Esophagus muscularis mucosa (tissue), 4 donors: ENCODE measurements at regions not wholly inside any gene's neighbourhood (a gene's known extent, or its start where the extent isn't known, plus 50 kb on each side); places are given as distances from the start of the nearest gene placed in this dataset.

Experiments
- DNase-seq: peaks from one replicate; pipeline ENCODE4 v3.0.0-alpha.2; 2017; ENCODE audit errors: extremely low spot score
- H3K27ac ChIP-seq, 4 donors: fragments of 200-600 bp; sonication (generic); replicated peaks in 1 of 4; 1 replicate in 3 of 4; 2 replicates in 1 of 4; pipeline ENCODE4 v1.5.1; 2016 to 2019; ENCODE audit warnings: mild to moderate bottlenecking in 1 of 4
- H3K27me3 ChIP-seq, 4 donors: fragments of 200-600 bp; sonication (generic); one replicate each; pipeline versions ENCODE4 v1.5.1 to v1.6.0; 2016 to 2019
- H3K36me3 ChIP-seq, 4 donors: fragments of 200-600 bp; sonication (generic); one replicate each; pipeline ENCODE4 v1.5.1; 2016 to 2019
- H3K4me1 ChIP-seq, 4 donors: fragments of 200-600 bp; sonication (generic); one replicate each; pipeline ENCODE4 v1.5.1; 2016 to 2019
- H3K4me3 ChIP-seq, 4 donors: fragments of 200-600 bp; sonication (generic); 1 replicate in 2 of 4; 2 replicates in 2 of 4; pipeline ENCODE4 v1.5.1; 2016 to 2019; ENCODE audit warnings: mild to moderate bottlenecking in 4 of 4, moderate library complexity in 1 of 4
- H3K9me3 ChIP-seq, 4 donors: fragments of 200-600 bp; sonication (generic); 1 replicate in 3 of 4; 2 replicates in 1 of 4; pipeline ENCODE4 v1.5.1; 2016 to 2019
- EP300 ChIP-seq: sonication (generic); formaldehyde crosslinking; IDR thresholded peaks from one replicate; pipeline ENCODE4 v1.6.1; 2017; ENCODE audit warnings: antibody characterized with exemption
- POLR2A ChIP-seq: fragments of 450-650 bp; IDR thresholded peaks from one replicate; pipeline ENCODE4 v1.6.1; 2017; ENCODE audit warnings: antibody characterized with exemption, moderate library complexity, mild to moderate bottlenecking, low read depth
- POLR2AphosphoS5 ChIP-seq, 2 donors: sonication (generic); formaldehyde crosslinking; IDR thresholded peaks; one replicate each; pipeline ENCODE4 v1.6.1; 2017; ENCODE audit warnings: antibody characterized with exemption in 2 of 2
- WGBS: methylation state at CpG from one replicate; pipeline ENCODE4 v1.1.5; 2018; 5-methylcytosine and 5-hydroxymethylcytosine counted together
- intact Hi-C: fragments of 100-400 bp; cut with DNase I; formaldehyde crosslinking; loops from one replicate; pipeline ENCODE4 v1.15.1; 2023
- TF ChIP-seq, protein P1 (sequence below), 3 experiments: fragments of 200-600 bp in 2 of 3; fragments of 450-650 bp in 1 of 3; sonication (generic) in 2 of 3; IDR thresholded peaks; one replicate each; pipeline ENCODE4 v1.5.1; 2017 to 2019; ENCODE audit warnings: antibody characterized with exemption in 3 of 3, mild to moderate bottlenecking in 2 of 3, moderate library complexity in 1 of 3

GRCh38 chr2:42864222-42864621, 71.8 kb upstream of the HAAO start:
- H3K27me3 ChIP-seq: no peaks in the 10 kb centered on the region
- H3K4me1 ChIP-seq: peaks cover 16 to 45% (median 33%) of the 10 kb centered on the region in 4 donors
- peaks cover 0 to 8% (median 3%) of the 10 kb centered on the region in 4 donors for H3K9me3 ChIP-seq
- 96% methylated on average over 6 of the region's 6 CpGs for WGBS
- no peak overlapping the region for H3K4me3 ChIP-seq
- peak overlapping the region in 1 of 4 donors; percentile 6 for H3K27ac ChIP-seq
- intact Hi-C loops: no loop called here
- no peak for TF ChIP-seq POLR2AphosphoS5 (IDR thresholded peaks at IDR 0.05)
- no peak for TF ChIP-seq EP300
- no peak for TF ChIP-seq POLR2A
- TF ChIP-seq, protein P1, sequence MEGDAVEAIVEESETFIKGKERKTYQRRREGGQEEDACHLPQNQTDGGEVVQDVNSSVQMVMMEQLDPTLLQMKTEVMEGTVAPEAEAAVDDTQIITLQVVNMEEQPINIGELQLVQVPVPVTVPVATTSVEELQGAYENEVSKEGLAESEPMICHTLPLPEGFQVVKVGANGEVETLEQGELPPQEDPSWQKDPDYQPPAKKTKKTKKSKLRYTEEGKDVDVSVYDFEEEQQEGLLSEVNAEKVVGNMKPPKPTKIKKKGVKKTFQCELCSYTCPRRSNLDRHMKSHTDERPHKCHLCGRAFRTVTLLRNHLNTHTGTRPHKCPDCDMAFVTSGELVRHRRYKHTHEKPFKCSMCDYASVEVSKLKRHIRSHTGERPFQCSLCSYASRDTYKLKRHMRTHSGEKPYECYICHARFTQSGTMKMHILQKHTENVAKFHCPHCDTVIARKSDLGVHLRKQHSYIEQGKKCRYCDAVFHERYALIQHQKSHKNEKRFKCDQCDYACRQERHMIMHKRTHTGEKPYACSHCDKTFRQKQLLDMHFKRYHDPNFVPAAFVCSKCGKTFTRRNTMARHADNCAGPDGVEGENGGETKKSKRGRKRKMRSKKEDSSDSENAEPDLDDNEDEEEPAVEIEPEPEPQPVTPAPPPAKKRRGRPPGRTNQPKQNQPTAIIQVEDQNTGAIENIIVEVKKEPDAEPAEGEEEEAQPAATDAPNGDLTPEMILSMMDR (IDR thresholded peaks at IDR 0.05): no peak
- no peak for DNase-seq
- H3K36me3 ChIP-seq: no peaks in the 10 kb centered on the region

DNA sequence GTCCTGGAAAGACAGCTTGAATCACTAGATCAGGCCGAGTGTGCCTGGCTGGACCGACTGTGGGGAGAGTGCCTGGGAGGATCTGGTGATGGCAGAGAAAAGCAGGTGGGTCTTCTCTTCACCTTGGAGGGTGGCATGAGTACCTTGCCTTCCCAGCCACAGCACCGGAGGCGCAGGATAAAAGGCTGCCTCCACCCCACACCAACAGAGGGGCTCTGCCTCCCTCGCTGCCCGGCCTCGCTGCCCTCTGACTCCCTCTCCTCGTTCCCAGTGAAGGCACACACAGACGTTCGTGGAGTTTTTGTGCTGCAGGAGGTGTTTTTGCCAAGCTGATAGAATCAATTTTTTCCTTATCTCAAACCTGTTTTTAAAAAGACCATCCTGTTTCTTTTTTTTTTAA, 71.4 kb upstream of the HAAO start:
- 87% methylated on average over 10 of the region's 10 CpGs for WGBS
- DNase-seq: no peak

DNA sequence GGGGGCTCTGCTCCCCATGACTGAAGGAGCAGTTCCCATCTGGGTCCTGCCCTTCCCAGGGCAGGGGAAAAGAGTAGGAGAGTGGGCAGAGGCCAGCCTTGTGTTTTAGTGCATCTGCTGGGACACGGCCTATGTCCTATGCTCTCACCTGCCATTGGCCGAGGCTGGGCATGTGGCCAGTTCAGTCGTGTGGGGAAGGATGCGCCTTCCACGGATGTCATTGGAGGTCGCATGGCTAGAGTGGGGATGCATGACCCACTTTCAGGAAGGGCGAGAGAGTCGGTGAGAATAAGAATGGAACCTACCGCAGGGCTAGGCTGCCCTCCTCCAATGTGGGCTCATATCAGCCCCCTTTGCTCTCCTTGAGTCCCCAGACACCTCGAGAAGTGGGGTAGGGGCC, 70.9 kb upstream of the HAAO start:
- H3K9me3 ChIP-seq: peaks cover 0 to 5% (median 0%) of the 10 kb centered on the region in 4 donors
- peaks cover 16 to 43% (median 33%) of the 10 kb centered on the region in 4 donors for H3K4me1 ChIP-seq
- no peaks in the 10 kb centered on the region for H3K27me3 ChIP-seq
- TF ChIP-seq POLR2AphosphoS5 (IDR thresholded peaks at IDR 0.05) (no peak), POLR2A (no peak), EP300 (no peak)
- TF ChIP-seq, protein P1 (IDR thresholded peaks at IDR 0.05): no peak
- H3K27ac ChIP-seq: no peak overlapping the region
- H3K4me3 ChIP-seq: no peak overlapping the region
- H3K36me3 ChIP-seq: no peaks in the 10 kb centered on the region
- DNase-seq: no peak
- intact Hi-C loops: no loop called here
- WGBS: 93% methylated on average over 10 of the region's 10 CpGs

More for the DNA sequence above, 71.4 kb upstream of the HAAO start:
- TF ChIP-seq EP300: no peak
- peaks cover 0 to 4% (median 2%) of the 10 kb centered on the region in 4 donors for H3K9me3 ChIP-seq
- intact Hi-C loops: no loop called here
- no peak overlapping the region for H3K4me3 ChIP-seq
- peaks cover 16 to 45% (median 33%) of the 10 kb centered on the region in 4 donors for H3K4me1 ChIP-seq
- H3K36me3 ChIP-seq: no peaks in the 10 kb centered on the region
- peak overlapping the region in 1 of 4 donors; percentile 6 for H3K27ac ChIP-seq
- H3K27me3 ChIP-seq: no peaks in the 10 kb centered on the region

DNA sequence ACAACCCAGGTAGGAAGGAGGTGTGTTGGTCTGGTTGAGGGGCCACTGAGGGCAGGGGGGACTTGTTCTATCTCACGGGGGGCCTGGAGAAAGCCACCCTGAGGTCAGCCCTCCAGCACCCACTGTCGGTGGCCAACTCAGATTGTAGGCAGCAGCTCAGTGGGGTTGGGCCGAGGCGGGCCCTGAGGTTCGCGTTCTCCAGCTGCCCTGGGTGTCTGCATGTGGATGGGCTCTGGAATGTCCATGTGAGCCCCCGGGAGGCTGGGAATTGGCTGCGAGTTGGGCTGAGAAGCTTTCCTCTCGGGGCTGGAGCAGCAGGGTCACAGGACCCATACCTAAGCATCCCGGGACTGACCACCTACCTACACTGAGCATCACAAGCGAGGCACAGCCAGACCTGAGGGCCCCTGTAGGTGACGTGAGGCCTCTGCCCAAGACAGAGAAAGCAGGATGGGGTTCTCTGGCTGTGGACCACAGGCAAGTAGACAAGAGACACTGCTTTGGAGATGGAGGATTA, 70.3 kb upstream of the HAAO start:
- TF ChIP-seq, protein P1 (IDR thresholded peaks at IDR 0.05): no peak
- TF ChIP-seq POLR2AphosphoS5 (IDR thresholded peaks at IDR 0.05): no peak
- Histone ChIP-seq H3K9me3 (peaks cover 0 to 7% (median 0%) of the 10 kb centered on the region in 4 donors), H3K36me3 (no peaks in the 10 kb centered on the region), H3K4me1 (peaks cover 16 to 38% (median 28%) of the 10 kb centered on the region in 4 donors), H3K4me3 (no peak overlapping the region), H3K27ac (no peak overlapping the region), H3K27me3 (no peaks in the 10 kb centered on the region)
- intact Hi-C loops: no loop called here
- DNase-seq: no peak
- WGBS: 87% methylated on average over 2 of the region's 12 CpGs

- peaks cover 4 to 23% (median 14%) of the 10 kb centered on the region in 4 donors for H3K4me1 ChIP-seq
- intact Hi-C loops: no loop called here
- H3K4me3 ChIP-seq: no peak overlapping the region
- TF ChIP-seq, protein P1 (IDR thresholded peaks at IDR 0.05): no peak
- TF ChIP-seq POLR2AphosphoS5 (IDR thresholded peaks at IDR 0.05) (no peak), POLR2A (no peak), EP300 (no peak)
- WGBS: 95% methylated on average over 2 of the region's 2 CpGs
- DNase-seq: no peak
- H3K27me3 ChIP-seq: no peaks in the 10 kb centered on the region
- no peaks in the 10 kb centered on the region for H3K36me3 ChIP-seq
- H3K9me3 ChIP-seq: peaks cover 0 to 7% (median 0%) of the 10 kb centered on the region in 4 donors
- H3K27ac ChIP-seq: peak overlapping the region in 1 of 4 donors; percentile 38
These were observed 68.9 kb upstream of the HAAO start for GRCh38 chr2:42861321-42861720.
